NOMO-1 treated with dmso at 0.1 percent for 144 hours (cell line): ENCODE measurements at regions not wholly inside any gene's neighbourhood (a gene's known extent, or its start where the extent isn't known, plus 50 kb on each side); places are given as distances from the start of the nearest gene placed in this dataset.

Experiments used
- DNase-seq: peaks from one replicate; lab custom pipeline; 2025; ENCODE audit not compliant: unreplicated experiment; lab: John Stamatoyannopoulos, UW

DNA sequence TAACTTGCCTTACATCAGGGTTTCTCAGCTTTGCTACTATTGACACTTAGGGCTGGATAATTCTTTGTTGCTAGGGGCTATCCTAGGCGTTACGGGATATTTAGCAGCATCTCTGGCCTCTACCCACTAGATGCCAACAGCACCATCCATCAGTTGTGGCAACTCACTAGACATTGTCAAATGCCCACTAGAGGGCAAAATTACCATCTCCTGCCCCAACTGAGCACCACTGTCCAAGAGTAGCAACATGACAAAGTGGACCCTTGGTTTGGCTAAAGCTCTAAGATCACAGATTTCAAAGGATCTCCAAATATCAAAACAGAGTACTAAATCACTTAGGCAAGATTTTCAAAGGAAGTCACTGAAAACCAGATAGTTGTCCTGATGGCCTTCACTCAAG lies 251.7 kb upstream of the TBX3 start:
- DNase-seq: no peak

DNA sequence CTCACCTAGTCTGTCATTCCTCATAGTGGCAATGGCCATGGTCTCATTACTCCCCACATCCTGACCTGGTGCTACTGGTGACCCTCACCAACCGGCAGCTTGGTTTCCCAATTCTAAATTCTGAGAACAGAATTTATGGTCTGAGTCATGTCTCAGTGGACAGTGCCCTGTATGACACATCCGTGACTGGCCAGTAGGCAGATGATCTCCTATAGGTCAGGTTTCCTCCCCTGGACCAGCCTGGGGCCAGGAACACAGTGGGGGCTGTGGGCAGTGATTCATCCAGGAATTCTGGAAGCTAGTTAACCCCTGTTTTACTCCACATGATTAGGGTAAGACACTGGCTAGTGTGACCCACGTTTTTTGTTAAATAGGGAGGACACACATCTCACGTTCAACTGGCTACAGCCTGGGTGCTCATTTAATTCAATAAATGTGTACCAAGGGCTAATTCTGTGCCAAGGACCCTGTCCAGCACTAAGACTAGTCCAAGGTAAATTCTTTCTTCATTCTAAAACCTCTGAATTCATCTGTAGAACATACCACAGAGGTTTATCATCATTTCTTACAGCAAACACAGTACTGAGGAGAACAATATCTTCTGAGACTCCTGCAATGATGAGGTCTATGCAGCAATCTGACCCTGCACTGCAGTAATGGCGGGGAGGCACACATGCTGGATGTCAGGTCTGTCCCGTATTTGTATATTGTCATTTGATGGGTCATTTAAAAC lies 249.6 kb upstream of the TBX3 start:
- no peak for DNase-seq

DNA sequence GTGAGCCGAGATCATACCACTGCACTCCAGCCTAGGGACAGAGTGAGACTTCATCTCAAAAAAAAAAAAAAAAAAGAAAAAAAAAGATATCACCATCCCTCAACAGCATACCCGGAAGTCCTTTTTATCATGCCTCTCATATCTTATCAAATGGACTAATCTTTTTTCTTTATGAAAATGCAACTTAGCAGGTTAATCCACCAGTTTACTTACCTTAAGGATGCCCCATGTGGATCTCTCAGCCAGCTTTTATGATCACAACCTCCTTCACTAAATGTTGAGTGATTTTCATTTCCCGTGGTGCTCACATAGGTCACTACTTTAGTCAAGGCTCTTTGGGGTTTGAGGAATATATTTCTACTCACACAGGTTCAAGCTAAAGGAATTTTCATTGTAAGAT lies 248.8 kb upstream of the TBX3 start:
- no peak for DNase-seq

DNA sequence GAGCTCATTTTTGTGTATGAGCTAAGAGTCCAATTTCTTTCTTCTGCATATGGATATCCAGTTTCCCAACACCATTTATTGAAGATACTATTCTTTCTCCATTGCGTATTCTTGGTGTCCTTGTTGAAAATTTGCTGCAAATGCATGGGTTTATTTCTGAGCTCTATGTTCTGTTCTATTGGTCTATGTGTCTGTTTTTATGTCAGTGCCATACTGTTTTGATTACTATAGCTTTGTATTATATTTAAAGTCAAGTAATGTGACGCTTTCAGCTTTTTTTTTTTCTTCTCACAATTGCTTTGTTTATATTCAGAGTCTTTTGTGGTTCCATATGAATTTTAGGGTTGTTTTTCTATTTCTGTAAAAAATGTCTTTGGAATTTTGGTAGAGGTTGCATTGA lies 247.1 kb upstream of the TBX3 start:
- DNase-seq: no peak

DNA sequence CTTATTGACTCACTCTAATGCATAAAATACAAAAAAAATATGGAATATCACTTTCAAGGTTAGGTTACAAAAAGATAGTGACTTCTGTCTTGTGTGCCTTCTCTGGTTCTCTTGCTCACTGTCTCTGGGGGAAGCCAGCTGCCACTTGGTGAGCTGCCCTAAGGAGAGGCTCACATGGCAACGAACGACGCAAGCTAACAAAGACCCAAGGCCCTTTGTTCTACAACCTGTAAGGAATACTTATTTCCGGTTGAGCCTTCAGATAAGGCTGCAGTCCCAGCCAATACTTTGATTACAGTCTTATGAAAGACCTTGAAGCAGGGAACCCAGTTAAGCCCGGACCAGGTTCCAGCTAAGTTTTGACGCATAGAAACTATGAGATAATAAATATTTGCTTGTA lies 242.4 kb upstream of the TBX3 start:
- no peak for DNase-seq

DNA sequence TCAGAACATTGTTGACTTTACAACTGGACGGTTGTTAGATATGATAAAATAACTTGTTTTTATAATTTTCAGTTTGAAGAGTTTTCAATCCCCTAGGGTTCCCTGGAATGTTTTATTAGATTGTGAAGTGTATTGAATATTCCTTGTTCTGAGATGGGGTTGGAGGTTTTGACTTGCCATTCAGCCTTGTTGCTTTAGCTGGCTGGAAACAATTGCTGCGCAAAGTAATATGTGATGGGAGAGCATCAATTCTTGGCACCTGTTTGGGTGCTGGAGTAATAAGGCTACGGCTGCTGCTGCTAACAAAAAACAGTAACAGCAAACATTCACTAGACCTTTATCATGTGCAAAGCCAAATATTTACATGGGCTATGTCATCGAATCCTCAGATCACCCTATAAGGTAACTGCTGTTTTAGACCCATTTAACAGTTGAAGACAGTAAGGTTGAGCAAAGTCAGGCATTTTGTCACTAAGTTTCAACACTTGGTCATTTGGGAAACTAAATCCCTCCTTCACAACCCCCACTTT lies 241.0 kb upstream of the TBX3 start:
- DNase-seq: no peak

DNA sequence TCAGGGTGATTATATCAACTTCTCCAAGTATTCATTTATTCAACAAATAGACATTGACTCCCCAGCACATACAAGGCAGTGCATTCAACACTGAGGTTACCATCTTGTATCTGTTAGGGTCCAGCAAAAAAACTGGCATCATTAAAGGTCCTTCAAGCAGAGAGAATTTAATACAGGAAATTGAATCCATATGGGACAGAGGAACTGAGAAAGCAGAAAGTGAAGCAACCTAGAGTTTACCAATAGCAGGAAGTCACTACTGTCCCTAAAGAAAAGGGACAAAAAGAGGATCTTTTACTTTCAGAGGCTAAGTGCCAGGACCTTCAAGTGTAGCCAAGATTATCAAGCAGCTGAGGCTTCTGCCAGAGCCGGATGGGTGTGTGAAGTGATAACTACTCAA lies 237.8 kb upstream of the TBX3 start:
- DNase-seq: no peak

DNA sequence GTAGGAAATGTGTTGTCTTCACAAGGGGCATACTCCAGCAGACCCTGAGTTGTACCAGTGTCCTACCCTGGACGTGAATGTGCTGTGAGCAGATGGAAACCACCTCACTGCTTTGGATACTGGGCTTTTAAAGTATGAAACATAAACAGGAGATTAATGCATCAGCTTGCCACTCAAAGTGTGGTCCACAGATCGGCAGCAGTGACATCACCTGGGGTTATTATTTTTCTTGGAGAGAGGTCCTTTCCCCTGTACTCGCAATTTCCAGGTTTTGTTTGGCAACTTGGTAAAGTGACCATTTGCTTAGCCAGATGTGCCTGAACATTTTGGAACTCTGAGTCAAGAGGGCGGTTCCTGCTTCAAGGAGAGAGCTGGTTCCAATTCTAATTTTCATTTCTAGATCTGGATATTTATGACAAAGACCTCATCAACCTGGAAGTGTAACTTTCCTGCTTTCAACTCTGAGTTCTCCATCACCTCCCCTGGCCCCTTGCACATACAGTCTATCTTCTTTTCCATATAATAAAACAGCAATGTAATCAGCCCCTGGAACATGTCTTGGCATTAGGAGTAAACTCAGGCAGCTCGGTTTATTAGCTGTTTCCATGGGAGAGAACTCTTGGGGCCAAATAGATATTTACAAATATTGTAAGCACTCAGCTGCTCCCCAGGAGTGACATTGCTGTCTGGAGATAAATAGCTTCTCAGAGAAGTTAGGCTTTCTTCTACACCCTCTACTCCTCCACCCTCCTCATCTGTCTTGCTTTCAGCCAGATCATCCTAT lies 237.0 kb upstream of the TBX3 start:
- DNase-seq: no peak

DNA sequence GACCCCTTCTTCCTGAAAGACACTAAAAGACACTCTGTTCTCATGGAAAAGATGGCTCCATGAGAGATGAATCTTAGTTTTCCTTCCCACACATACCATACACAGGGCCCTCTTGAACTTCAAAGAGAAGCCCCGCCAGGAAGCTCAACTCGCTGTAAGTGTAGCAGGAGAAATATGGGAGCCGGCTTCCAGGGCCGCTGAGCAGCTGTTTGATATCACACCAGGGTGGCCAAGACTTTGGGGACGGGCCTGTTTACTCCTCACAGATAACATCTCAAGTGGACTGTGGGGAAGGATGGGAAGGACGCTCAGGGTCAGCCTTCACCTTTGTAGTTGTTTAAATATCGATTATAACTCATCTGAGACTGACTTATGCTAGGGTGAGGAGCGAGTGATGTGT lies 235.5 kb upstream of the TBX3 start:
- no peak for DNase-seq

DNA sequence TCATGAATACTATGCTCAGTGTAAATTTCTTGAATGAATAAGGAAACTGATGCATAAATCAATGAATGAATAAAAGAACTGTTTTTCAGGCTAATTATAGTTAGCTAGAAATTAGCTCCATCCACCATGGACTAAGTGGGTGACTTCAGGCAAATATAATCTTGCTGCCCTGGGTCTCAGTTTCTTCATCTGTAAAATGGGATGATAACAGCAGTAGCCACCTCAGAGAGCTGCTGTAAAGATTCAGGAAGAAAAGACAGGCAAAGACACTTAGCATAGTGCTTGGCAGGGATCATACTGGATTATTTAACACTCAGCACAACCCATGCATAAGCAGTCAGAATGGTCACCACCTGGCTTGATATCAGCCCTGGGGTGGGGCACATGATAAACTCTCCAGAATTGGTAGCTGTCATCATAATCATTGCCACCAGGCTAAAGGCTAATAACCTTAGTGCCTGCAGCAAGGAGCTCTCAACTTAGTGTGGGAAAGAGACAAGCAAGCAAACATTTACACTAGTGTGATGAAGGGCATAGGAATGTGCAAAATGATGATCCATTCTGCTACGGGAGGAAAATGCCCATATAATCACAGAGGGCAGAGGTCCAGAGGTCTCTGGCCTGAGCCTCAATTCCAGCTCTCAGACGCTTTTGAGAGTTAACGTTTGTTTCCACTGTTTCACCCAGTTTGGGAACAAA lies 234.7 kb upstream of the TBX3 start:
- no peak for DNase-seq

DNA sequence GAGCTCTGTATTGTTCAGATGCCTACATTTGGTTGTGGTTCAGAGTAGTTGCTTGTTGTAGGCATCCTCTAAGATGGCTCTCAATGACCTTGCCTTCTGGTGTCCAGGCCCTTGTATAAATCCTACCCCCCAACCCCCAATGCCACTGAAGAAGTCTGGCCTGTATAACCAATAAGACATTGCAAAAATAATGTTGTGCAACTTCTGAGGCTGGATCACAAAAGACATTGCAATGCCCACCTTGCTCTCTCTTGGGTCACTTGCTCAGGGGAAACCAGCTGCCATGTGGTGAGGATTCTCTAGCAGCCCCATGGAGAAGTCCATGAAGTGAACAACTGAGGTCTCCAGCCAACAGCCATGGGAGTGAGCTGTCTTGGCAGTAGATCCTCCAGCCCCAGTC lies 234.0 kb upstream of the TBX3 start:
- DNase-seq: no peak

DNA sequence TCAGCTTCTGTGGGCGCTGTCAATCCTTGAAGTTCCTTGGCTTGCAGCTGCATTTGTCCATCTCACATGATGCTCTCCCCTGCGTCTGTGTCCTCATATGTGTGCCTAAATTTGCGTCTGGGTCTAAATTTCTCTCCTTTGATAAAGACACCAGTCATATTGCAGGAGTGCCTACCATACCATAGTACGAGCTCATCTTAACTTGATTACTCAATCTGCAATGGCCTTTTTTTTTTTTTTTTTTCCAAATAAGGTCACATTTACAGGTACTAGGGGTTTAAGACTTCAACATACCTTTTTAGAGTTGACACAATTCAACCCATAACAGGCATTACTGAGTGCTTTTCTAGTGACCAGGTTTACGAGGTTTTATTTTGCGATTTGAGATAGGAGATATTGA lies 233.3 kb upstream of the TBX3 start:
- no peak for DNase-seq

DNA sequence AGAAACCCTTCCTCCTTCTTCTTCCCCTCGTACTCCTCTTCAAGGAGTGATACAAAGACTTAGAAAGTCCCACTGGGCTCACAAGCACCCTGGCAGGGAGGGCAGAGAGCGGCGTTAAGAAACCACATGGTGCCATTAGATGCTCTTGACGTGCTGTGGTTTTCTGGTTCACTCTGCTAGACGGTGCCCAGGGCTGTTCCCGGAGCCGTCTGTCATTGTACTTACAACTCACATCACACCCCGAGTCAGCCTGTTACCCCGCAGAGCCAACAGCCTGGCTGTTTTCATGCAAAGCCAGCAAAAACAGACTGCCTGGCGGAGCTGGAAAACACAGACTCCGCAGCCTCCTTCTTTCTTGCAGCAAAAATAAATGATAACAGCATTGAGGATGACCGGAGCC lies 232.6 kb upstream of the TBX3 start:
- DNase-seq: no peak

DNA sequence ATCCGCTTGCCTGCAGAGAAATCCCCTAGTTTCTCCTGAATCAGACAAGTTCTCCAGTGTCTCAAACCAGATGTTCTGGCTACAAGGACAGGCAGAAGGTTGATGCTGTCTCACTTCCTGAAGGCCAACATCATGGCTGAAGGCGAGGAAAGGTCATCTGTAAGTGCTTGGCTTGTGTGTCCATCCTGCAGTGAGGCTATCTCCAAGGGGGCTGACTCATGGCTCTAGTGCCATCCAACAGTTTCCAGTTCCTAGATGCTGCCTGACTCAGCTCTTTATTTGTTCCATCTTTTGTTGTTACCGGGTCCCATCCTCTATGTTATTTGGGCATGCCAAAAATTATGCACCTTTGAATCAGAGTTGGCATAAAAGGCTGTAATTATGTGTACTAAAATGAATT lies 232.1 kb upstream of the TBX3 start:
- no peak for DNase-seq

DNA sequence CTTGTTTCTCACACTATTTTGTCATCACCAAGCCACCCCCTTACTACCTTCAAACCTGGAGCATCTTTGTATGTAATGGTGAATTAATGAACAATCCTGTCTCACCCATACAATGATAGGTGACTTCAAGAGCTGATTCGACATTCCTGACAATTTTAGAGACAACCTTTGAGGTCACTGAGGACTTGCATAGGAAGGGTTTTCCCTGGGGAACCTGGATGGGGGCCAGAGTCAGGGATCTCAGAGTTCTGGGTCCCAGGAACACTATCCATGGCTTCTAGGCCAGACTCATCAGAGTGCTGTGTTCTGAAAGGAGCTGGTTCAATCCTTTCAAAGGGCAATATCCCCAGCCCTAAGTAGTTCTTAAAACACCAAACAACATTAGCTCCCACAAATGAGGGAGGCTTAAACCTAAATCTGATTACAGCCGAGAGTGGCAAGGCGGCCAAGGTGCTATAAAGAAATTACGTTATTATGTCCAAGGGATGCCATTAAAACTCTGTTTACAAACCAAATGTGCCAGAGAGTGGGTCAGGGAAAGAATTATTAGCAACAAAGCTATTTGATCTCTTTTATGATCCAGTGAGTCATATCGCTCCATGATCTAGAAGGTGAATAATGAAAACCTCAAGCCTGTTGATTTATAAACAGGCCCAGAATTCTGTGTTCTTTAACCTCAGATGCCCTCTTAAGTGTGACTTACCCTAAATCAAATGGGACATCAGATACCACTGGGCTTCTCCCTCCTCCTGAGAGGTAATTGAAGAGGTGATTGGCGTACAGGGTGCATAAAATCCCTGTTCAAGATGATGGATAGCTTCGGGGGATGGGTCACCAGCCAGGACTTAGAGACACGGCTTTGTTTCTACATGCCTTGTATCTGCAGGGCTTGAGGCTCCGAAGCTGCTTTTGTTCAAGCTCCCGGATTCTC lies 230.2 kb upstream of the TBX3 start:
- DNase-seq: no peak

DNA sequence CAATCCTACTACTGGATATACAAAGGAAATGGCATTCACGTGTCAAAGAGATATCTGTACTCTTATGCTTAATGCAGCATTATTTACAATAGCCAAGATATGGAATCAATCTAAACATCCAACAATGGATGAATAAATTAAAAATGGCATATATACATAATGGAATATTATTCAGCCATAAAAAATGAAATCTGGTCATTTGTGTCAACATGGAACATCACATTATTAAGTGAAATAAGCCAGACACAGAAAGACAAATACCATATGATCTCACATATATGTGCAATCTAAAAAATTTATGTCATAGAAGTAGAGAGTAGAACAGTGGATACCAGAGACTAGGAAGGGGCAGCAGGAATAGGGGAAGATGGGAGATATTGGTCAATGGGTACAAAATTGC lies 228.8 kb upstream of the TBX3 start:
- no peak for DNase-seq

DNA sequence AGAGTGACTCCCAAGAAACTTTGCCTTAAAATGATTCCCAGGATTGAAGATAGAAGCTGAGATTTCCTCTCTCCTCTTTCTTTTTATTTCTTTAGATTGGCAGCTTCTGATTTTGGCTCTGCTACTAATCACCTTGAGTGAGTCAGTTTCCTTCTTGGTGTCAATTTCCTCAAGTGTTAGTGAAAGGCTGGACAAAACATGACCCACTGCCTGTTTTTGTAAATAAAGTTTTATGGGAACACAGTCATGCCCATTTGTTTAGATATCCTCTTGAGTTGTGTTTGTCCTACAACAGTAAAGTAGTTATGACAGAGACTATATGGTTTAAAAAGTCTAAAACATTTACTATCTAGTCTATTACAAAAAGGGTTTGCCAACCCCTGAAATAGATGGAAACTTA lies 227.2 kb upstream of the TBX3 start:
- no peak for DNase-seq

DNA sequence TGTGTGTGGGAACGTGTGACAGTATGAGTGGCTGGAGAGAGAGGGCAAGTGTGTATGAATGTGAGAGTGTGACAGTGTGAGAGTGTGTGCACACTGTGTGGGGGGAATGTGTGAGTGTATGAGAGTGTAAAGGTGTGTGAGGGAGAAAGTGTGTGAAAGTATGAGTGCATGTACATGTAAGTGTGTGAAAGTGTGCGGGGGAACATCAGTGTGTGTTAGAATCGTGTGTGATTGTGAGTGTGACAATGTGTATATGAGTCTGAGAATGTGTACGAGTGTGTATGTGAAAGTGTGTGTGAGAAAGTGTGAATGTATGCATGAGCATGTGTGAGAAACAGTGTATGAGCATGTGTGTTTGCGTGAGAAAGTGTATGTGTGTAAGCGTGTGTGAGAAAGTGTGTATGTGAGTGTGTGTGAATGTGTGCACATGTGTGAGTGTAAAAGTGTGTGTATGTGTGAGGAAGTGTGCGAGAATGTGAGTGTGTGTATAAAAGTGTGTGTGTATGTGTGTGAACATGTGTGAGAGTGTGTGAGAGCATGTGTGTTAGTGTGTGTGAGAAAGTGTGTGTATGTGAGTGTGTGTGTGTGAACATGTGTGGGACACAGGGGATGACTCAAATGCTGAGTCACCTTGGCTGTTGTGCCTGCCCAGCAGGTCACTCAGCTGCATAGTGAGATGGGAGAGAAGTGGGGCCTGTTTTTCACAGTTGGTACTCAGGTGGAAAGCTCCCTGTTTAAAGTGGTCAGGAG lies 220.5 kb upstream of the TBX3 start:
- no peak for DNase-seq

DNA sequence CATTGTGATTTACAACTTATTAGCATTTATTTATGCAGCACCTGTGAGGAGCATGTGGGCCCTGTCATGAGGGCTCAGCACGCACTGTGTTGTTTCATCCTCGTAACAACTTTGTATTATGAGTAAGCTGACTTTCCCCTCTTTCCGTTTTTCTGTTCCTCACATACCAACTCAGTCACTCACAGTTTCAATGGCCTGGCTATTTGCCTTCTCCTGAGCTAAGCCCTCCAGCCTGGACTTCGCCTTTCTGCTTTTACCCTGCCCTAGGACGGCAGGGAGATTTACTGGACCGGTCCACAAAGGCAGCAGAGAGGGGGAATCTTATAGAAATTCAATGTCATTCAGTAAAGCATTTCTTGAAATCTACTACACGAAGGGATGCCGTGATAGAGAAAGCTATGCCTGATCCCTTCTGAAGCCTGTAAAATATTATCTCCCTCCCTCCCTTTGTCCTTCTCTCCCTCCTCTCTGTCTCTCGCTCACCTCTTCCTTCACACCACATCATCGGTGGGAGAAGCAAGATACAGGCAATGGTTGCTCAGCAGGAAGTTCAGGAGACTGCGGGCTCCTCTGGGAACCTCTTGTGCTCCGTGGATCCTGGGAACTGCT lies 219.2 kb upstream of the TBX3 start:
- no peak for DNase-seq

DNA sequence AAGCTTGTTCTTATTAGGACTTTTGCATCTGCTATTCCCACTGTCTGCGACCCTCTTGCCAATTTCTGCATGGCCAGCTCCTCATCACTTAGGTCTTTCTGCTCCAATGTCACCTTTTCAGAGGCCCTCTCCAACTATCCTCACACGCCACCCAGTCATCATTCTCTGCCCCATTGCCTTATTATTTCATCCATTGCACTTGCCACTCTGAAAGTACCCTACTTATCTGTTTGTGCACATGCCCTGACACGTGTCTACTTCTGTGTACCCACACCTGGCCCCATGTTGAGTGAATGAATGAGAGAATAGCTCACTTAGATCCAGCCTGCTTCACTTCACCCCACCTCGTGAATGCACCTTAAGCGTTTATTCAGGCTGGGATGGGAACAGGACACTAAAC lies 218.7 kb upstream of the TBX3 start:
- no peak for DNase-seq
